KBM-7 (cell line): ENCODE measurements at regions not wholly inside any gene's neighbourhood (a gene's known extent, or its start where the extent isn't known, plus 50 kb on each side); places are given as distances from the start of the nearest gene placed in this dataset.

Experiments used
- DNase-seq: peaks from one replicate; pipeline ENCODE4 v3.0.0-alpha.2; 2015
- in situ Hi-C: fragments of 300-500 bp; cut with MboI; formaldehyde crosslinking; loops from 2 replicates; pipeline ENCODE4 v1.14.3; 2020; ENCODE audit warnings: low sequenced_read_pairs, low pct_unique_long_range_greater_than_20kb, mixed read lengths

DNA sequence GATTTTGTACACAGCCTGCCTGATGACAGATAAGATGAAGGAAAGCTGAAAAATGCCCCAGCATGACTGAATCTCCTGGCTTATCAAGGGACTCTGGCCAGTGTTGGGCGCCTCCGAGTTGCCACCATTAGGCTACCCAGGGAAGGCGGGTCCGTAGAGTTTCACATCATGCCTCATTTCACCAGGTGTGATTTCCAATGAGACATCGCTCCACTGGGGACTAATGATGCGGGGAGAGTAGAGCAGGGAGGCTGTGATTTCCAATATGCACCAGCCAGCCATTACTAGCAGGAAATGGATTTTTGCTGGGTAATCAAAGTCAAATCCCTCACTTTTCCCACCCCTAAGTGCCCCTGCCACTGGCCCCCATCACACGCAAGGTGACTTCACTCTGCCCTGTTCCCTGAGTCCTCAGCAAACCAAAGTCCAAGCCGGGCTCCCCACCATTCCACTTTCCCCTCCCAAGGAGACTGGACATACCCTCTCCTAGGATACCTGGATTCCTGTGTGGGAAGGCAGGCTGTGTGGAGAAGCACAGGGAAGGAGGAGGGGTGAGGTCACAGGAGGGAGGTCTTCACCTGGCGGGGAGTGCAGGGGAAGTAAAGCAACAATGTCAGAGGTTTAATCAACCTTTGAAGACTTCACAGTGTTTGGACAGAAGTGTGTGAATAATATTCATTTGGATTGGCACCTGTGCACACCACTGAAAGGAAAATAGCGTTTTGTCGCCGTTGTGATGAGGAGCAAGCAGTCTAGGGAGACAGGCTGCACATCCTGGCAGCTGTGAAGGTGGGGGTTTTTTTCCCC, 613.3 kb upstream of the CADM1 start:
- no peak for DNase-seq
- in situ Hi-C loops, result no loop called here

DNA sequence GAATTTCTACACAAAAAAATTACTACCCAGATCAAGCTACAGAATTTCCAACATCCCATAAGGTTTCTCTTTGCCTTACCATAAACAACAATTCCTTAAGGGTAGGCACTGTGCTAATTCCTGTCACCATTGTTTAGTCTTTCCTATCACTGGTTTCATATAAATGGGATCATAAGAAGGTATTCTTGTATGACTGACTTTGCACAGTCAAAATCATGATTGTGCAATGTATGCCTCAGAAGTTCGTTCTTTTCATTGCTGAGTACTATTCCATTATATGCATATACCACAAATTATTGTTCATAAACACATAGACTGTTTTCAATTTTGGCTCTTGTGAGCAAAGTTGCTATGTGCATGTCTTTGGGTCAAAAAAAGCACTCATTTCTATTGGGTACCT, 611.6 kb upstream of the CADM1 start:
- in situ Hi-C loops, result no loop called here
- no peak for DNase-seq

GRCh38 chr11:116114198-116114651, 610.0 kb upstream of the CADM1 start:
- in situ Hi-C loops, result no loop called here
- DNase-seq, result no peak

- in situ Hi-C loops, result no loop called here
- DNase-seq, result no peak
Measured at GRCh38 chr11:116112087-116112935, 608.1 kb upstream of the CADM1 start.

- DNase-seq, result no peak
- in situ Hi-C loops, result no loop called here
Measured at GRCh38 chr11:116111546-116111945, 607.3 kb upstream of the CADM1 start.

DNA sequence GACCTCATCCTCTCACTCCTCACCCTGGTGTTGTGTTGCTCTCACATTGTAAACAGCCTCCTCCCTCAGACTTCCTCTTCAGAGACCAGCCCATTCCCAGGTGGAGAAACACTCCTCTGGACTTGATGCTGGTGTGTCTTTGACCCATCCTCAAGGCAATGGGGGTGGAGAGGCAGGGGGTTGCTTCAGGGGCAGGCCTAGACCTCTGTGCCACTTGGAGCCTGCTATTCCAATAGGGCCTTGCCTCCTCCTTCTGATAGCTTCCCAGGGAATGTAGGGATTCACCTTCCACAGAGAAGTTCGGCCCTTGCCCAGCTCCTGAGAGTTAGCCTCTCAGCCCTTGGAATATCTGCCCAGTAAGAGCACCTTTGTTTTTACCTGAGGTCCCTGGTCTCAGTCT, 606.6 kb upstream of the CADM1 start:
- in situ Hi-C loops, result no loop called here
- DNase-seq, result no peak

DNA sequence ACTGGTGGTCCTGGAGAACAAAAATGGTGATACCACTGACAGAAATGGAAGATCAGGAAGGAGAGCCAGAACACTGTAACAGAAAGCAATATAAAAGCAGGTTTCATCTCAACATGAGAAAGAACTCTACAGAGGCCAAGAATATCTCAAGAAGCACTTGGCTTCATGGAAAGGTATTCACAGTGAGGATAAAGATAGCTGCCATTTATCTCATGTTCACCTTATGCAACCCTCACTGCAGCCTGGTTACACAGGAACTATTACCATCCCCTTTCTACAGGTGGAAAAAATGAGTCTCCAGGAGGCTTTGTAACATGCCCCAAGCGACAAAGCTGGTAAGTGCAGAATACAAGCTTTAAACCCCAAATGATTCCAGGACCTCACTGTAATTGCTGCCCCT, 606.1 kb upstream of the CADM1 start:
- in situ Hi-C loops, result no loop called here

GRCh38 chr11:116109228-116109627, 605.0 kb upstream of the CADM1 start:
- no peak for DNase-seq
- in situ Hi-C loops, result no loop called here

More for the DNA sequence above, 606.1 kb upstream of the CADM1 start:
- no peak for DNase-seq

DNA sequence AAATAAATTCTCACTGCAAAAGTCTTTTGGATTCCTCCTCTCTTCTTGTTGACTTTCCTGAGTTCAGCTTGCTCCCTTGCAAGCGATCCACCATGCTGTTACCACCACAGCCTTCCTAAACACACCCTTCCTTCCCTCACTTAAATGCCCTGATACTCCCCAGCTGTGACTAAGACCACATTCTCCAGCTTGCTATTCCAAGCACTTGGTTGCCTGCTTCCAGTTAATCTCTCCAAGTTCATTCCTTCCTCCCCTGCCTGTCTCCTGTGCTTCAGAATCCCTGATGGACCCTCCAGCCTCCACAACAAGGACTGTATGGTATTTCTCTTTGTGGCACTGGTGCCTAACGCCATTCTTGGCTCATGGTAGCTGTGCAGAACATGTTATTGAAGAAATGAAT, 603.9 kb upstream of the CADM1 start:
- in situ Hi-C loops, result no loop called here

GRCh38 chr11:116107229-116107628, 603.0 kb upstream of the CADM1 start:
- DNase-seq, result no peak
- in situ Hi-C loops, result no loop called here

More for the DNA sequence above, 603.9 kb upstream of the CADM1 start:
- DNase-seq, result no peak

DNA sequence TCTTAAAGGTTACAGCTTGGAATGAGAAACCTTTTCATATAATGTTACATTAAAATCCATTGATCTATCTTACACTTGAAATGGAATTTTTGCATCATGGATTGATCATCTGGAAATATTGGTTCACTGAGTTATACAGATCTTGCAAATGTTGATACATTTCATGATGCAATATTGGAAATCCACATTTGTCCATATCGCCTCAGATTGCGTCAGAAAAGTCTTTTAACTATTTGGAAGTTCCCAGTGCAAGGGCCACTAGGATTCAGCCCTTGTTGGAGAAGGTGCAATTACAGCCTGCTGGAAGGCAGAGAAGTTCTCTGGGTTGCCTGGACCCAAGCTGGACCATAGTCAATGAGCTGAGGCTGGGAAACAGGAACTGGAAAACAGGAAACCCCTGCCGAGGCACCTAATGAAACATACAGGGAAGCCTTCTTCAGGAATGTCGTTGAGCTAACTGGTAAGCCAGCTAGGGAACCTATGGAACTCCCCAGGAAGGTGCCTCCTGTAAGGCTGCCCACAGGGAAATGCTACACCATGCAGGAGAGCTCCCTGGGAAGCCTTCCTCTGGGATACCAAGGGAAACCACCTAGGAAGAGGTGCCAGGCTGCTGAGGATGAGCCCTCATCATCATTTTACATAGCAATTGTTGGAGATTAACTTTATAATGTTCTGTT, 600.4 kb upstream of the CADM1 start:
- in situ Hi-C loops, result no loop called here
- no peak for DNase-seq

DNA sequence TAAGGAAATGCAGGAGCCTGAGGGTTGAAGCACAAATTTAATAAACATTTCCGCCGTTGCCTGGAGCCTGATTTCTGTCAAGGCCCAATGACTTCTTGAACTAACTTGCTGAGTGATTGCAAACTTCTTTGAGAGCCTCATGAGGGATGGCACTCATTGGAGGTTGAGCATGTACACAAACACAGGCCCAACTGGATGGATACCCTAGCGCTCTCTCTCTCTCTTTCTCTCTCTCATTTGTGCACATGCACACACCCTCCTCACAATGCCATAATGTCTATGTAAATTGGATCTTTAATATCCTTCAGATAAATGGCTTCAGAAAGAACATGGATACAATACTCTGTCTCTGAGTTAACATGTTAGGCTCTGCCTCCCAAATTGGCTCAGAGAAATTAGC, 597.7 kb upstream of the CADM1 start:
- in situ Hi-C loops, result no loop called here
- no peak for DNase-seq

DNA sequence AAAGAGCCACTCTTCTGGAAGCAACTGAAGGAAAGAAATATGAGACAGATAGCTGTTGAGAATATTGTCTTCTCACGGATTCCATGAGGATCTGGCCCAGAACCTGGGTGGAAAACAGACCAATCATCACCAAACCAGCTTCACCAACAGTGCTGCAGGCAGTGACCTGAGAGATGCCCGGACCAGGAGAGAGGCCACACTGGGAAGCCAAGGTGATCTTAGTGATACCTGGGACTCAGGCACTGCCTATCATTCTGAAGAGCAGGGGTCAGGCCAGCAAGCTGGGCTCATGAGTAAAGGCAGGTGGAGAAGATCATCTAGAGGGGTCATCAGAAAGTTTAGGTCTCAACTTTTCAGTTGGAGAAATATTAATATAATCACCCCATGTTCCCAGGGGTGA, 595.8 kb upstream of the CADM1 start:
- no peak for DNase-seq
- in situ Hi-C loops, result no loop called here

DNA sequence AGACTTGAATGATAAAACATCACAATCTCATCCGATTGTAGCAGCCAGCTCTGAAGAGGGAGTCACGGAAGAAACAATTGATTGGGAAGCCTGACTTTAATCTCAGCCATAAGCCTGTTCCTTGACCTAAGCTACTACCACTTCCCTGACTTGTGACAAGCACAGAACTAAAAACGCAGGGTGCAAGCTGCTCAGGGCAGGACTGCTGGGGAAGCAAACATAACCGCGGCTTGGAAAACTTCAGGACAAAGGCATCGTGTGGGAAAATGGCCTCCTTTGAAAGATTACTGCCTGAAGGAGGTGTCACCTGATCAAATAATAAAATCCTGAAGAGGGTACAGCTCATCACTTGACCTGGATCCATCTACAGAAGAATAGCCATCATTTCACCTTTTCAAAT, 595.3 kb upstream of the CADM1 start:
- DNase-seq, result no peak
- in situ Hi-C loops, result no loop called here

GRCh38 chr11:116096272-116096995, 592.2 kb upstream of the CADM1 start:
- DNase-seq, result no peak
- in situ Hi-C loops, result no loop called here

DNA sequence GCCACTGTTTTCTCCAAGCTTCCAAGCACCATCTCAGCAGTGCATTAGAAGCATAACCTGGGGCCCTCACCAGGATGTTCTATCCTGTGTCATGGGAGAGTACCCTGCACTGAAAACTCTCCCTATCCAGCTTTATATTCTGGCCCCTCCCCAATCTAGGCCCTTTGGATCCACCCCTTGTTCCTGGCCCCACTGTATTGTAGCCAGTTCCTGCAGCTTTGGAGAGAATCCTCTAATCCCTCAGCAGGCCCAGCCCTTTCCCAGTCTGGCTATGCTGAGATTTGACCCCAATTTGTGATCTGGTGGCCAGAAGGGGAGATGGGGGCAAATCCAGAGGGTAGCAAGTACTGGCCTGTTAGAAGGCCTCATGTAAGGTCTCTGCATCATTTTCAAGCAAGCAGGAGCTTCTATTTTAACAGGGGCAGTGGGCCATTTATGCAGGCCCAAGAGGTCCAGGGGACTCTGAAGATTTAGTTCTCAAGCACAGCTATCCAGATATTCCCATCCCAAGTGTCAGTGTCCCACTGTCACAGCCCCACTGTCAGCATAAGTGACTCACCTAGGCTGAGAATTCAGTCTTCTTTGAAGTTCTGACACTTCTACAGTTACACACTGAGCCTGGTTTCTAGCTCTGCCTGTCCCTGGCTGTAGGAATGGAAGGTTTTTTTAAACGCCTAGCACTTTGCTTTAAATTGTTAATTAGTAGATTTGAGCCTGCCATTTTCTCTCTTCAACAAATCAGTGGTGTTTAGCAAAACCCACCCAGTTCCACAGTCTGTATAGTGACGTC, 589.5 kb upstream of the CADM1 start:
- in situ Hi-C loops, result no loop called here
- no peak for DNase-seq

GRCh38 chr11:116093065-116093464, 588.9 kb upstream of the CADM1 start:
- in situ Hi-C loops, result no loop called here
- DNase-seq, result no peak

DNA sequence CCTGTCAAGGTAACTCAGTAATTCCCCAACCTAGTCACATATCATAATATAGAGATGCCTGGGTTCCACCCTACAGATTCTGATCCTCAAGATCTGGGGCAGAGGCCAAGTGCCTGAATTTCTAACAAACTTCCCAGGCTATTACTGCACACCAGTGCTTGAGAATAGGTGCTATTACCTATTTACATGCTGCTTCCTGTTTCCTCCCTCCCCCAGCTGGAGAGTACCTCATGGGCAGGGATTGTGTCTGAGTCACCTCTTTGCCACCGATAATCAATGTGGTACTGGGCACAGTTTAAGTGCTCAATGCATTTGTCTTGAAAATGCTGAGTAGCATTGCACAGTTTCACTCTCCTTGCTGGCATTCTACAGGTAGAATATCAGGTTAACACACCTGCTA, 582.2 kb upstream of the CADM1 start:
- in situ Hi-C loops, result no loop called here
- DNase-seq, result no peak
